Liver (tissue), 8 donors: ENCODE measurements at regions not wholly inside any gene's neighbourhood (a gene's known extent, or its start where the extent isn't known, plus 50 kb on each side); places are given as distances from the start of the nearest gene placed in this dataset.

Experiments
- DNase-seq: peaks from one replicate; pipeline ENCODE4 v3.0.0-alpha.2; 2017; ENCODE audit warnings: low spot score
- H3K27ac ChIP-seq, 2 donors: one replicate each; pipeline ENCODE4 v1.7.0; 2013; ENCODE audit warnings: inconsistent platforms in 2 of 2, low read length in 2 of 2, control low read depth in 1 of 2, low read depth in 1 of 2, mild to moderate bottlenecking in 1 of 2
- H3K27me3 ChIP-seq, 4 donors: one replicate each; pipeline versions ENCODE4 v1.6.1 to v1.7.0; 2013; ENCODE audit warnings: low read length in 3 of 4, inconsistent platforms in 1 of 4, mild to moderate bottlenecking in 1 of 4, moderate library complexity in 1 of 4; ENCODE audit not compliant: control insufficient read depth in 4 of 4, insufficient read depth in 4 of 4
- H3K36me3 ChIP-seq, 4 donors: one replicate each; pipeline versions ENCODE4 v1.6.1 to v1.7.0; 2013; ENCODE audit warnings: low read length in 3 of 4, mild to moderate bottlenecking in 3 of 4, low read depth in 1 of 4, moderate library complexity in 1 of 4; ENCODE audit not compliant: control insufficient read depth in 4 of 4, insufficient read depth in 3 of 4
- H3K4me1 ChIP-seq, 4 donors: one replicate each; pipeline versions ENCODE4 v1.6.1 to v1.7.0; 2013; ENCODE audit warnings: low read length in 3 of 4, mild to moderate bottlenecking in 3 of 4, moderate library complexity in 1 of 4; ENCODE audit not compliant: control insufficient read depth in 4 of 4, insufficient read depth in 4 of 4
- H3K4me3 ChIP-seq, 3 donors: one replicate each; pipeline versions ENCODE4 v1.6.1 to v1.7.0; 2013; ENCODE audit warnings: low read length in 3 of 3, control low read depth in 1 of 3, low read depth in 1 of 3, mild to moderate bottlenecking in 1 of 3
- H3K9ac ChIP-seq, 2 donors: one replicate each; pipeline ENCODE4 v1.7.0; 2013; ENCODE audit warnings: low read length in 2 of 2, mild to moderate bottlenecking in 2 of 2, moderate library complexity in 2 of 2, control low read depth in 1 of 2, low read depth in 1 of 2
- H3K9me3 ChIP-seq, 4 donors: one replicate each; pipeline versions ENCODE4 v1.6.1 to v1.7.0; 2013; ENCODE audit warnings: low read length in 3 of 4; ENCODE audit not compliant: control insufficient read depth in 4 of 4
- EGR1 ChIP-seq, 2 donors: IDR thresholded peaks; 2 replicates each; pipeline ENCODE4 v1.6.1; 2016 to 2018; ENCODE audit warnings: antibody characterized with exemption in 2 of 2, low read depth in 2 of 2
- FOXA1 ChIP-seq: IDR thresholded peaks from 2 replicates; pipeline ENCODE4 v1.6.1; 2016; ENCODE audit warnings: antibody characterized with exemption
- FOXA2 ChIP-seq: IDR thresholded peaks from 2 replicates; pipeline ENCODE4 v1.6.1; 2016; ENCODE audit warnings: antibody characterized with exemption
- GABPA ChIP-seq, 2 donors: IDR thresholded peaks in 1 of 2; conservative IDR thresholded peaks in 1 of 2; 2 replicates each; pipeline ENCODE4 v1.6.1; 2016; ENCODE audit warnings: antibody characterized with exemption in 2 of 2, mild to moderate bottlenecking in 1 of 2, moderate library complexity in 1 of 2
- HNF4A ChIP-seq, 2 donors: conservative IDR thresholded peaks; 2 replicates each; pipeline ENCODE4 v1.6.1; 2016; ENCODE audit warnings: antibody characterized with exemption in 2 of 2, mild to moderate bottlenecking in 2 of 2
- HNF4G ChIP-seq: IDR thresholded peaks from 2 replicates; pipeline ENCODE4 v1.6.1; 2016; ENCODE audit warnings: antibody characterized with exemption
- JUND ChIP-seq, 2 donors: IDR thresholded peaks; 2 replicates each; pipeline ENCODE4 v1.6.1; 2016; ENCODE audit warnings: antibody characterized with exemption in 2 of 2
- NR2F2 ChIP-seq: IDR thresholded peaks from 2 replicates; pipeline ENCODE4 v1.6.1; 2016; ENCODE audit warnings: antibody characterized with exemption
- RAD21 ChIP-seq, 2 donors: IDR thresholded peaks; 2 replicates each; pipeline ENCODE4 v1.6.1; 2016; ENCODE audit warnings: antibody characterized with exemption in 2 of 2, mild to moderate bottlenecking in 2 of 2
- RXRA ChIP-seq, 2 donors: IDR thresholded peaks; 2 replicates each; pipeline ENCODE4 v1.6.1; 2017 to 2018; ENCODE audit warnings: antibody characterized with exemption in 2 of 2, mild to moderate bottlenecking in 1 of 2
- SP1 ChIP-seq: IDR thresholded peaks from 2 replicates; pipeline ENCODE4 v1.6.1; 2018; ENCODE audit warnings: antibody characterized with exemption, mild to moderate bottlenecking
- TAF1 ChIP-seq: conservative IDR thresholded peaks from 2 replicates; pipeline ENCODE4 v1.6.1; 2016; ENCODE audit warnings: antibody characterized with exemption, mild to moderate bottlenecking
- YY1 ChIP-seq: IDR thresholded peaks from 2 replicates; pipeline ENCODE4 v1.6.1; 2016; ENCODE audit warnings: antibody characterized with exemption, mild to moderate bottlenecking
- WGBS: extraction: QIAGEN DNeasy Blood & Tissue Kit; methylation state at CpG from one replicate; pipeline ENCODE4 v1.1.7; 2013; 5-methylcytosine and 5-hydroxymethylcytosine counted together
- TF ChIP-seq, protein P1 (sequence below): IDR thresholded peaks from 2 replicates; pipeline ENCODE4 v1.6.1; 2016; ENCODE audit warnings: antibody characterized with exemption, mild to moderate bottlenecking
- TF ChIP-seq, protein P2 (sequence below): IDR thresholded peaks from 2 replicates; pipeline ENCODE4 v1.6.1; 2016; ENCODE audit warnings: antibody characterized with exemption
- TF ChIP-seq, protein P3 (sequence below): IDR thresholded peaks from 2 replicates; pipeline ENCODE4 v1.6.1; 2016; ENCODE audit warnings: antibody characterized with exemption
- TF ChIP-seq, protein P4 (sequence below): fragments of 150-350 bp; IDR thresholded peaks from 2 replicates; pipeline ENCODE4 v1.5.1; 2017; ENCODE audit warnings: improper control_type of control experiment, low read depth, low read length; ENCODE audit not compliant: missing input control
- donor health status: healthy.
- donor health status: healthy.
- donor health status: healthy.
- donor health status: healthy.
- donor health status: healthy.

DNA sequence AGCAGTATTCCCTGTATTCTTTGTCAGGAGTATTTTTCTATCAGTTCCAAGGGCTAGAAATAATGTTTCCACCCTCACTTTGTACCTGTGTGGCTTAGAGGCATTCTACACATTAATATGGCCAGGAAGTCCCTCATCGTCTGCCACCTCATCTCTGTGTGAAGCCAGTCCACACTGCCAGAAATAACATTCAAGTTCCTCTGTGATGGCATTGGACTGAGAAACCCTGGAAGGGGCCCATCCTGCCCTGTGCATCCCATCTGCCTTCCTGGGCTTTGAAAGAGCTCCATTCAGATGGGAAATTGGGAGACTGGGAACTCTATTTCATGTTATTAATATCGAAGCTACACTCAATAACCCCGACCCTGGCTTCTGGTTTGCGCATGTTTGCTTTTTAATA, 497.2 kb upstream of the CDH5 start:
- Histone ChIP-seq H3K27ac (no peak overlapping the region), H3K9ac (no peak overlapping the region), H3K36me3 (no peaks in the 10 kb centered on the region), H3K4me1 (no peaks in the 10 kb centered on the region), H3K4me3 (no peak overlapping the region), H3K9me3 (peaks cover 3 to 6% (median 5%) of the 10 kb centered on the region in 4 donors), H3K27me3 (no peaks in the 10 kb centered on the region)
- WGBS, result 81% methylated on average over 4 of the region's 4 CpGs
- DNase-seq, result no peak
- TF ChIP-seq JUND (IDR thresholded peaks at IDR 0.05), result no peak
- TF ChIP-seq EGR1 (IDR thresholded peaks at IDR 0.05; ENCODE audit: low read depth in 2 of 2), result no peak
- no peak for TF ChIP-seq HNF4G
- no peak for TF ChIP-seq HNF4A (conservative IDR thresholded peaks at IDR 0.05)
- no peak for TF ChIP-seq RXRA (IDR thresholded peaks at IDR 0.05)
- TF ChIP-seq, protein P1, sequence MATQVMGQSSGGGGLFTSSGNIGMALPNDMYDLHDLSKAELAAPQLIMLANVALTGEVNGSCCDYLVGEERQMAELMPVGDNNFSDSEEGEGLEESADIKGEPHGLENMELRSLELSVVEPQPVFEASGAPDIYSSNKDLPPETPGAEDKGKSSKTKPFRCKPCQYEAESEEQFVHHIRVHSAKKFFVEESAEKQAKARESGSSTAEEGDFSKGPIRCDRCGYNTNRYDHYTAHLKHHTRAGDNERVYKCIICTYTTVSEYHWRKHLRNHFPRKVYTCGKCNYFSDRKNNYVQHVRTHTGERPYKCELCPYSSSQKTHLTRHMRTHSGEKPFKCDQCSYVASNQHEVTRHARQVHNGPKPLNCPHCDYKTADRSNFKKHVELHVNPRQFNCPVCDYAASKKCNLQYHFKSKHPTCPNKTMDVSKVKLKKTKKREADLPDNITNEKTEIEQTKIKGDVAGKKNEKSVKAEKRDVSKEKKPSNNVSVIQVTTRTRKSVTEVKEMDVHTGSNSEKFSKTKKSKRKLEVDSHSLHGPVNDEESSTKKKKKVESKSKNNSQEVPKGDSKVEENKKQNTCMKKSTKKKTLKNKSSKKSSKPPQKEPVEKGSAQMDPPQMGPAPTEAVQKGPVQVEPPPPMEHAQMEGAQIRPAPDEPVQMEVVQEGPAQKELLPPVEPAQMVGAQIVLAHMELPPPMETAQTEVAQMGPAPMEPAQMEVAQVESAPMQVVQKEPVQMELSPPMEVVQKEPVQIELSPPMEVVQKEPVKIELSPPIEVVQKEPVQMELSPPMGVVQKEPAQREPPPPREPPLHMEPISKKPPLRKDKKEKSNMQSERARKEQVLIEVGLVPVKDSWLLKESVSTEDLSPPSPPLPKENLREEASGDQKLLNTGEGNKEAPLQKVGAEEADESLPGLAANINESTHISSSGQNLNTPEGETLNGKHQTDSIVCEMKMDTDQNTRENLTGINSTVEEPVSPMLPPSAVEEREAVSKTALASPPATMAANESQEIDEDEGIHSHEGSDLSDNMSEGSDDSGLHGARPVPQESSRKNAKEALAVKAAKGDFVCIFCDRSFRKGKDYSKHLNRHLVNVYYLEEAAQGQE, result no peak
- TF ChIP-seq SP1, result no peak
- TF ChIP-seq TAF1, result no peak
- TF ChIP-seq NR2F2, result no peak
- TF ChIP-seq FOXA2, result no peak
- TF ChIP-seq, protein P2, sequence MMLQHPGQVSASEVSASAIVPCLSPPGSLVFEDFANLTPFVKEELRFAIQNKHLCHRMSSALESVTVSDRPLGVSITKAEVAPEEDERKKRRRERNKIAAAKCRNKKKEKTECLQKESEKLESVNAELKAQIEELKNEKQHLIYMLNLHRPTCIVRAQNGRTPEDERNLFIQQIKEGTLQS, result no peak

DNA sequence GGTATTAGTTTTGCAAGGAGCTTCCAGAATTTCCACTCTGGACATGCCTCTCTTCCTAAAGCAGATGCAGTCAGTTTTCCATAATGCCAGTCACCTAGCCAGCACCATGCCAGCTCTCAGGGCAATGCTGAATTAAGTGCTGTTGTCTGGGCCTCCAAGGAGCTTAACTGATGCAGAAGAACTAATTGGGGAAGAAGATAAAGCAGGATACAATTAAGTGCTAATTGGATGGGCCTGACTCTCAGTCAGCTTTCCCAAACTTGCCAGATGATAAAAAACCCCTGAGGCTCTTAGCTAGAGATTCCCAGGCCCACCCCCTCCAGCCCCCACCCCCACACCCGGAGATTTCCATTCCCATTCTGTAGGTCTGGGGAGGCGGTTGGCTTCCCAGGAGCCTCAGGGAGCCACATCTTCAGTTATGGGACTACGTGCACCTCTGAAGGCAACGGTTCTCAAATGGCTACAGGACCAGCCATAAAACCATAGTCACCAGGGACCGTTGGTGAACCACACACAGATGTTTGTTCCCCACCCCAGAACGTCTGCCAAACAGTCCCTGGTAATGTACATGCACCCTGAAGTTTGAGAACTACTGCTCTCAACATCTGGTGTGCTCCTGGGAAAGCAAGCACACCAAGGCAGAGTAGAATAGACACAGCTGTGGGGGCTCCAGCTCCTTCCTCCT, 499.1 kb upstream of the CDH5 start:
- Histone ChIP-seq H3K4me1 (no peaks in the 10 kb centered on the region), H3K9me3 (peaks cover 4 to 11% (median 9%) of the 10 kb centered on the region in 4 donors), H3K36me3 (no peaks in the 10 kb centered on the region), H3K9ac (no peak overlapping the region), H3K4me3 (no peak overlapping the region), H3K27ac (no peak overlapping the region), H3K27me3 (no peaks in the 10 kb centered on the region)
- WGBS, result 55% methylated on average over 6 of the region's 6 CpGs
- TF ChIP-seq FOXA2 (no peak), HNF4A (conservative IDR thresholded peaks at IDR 0.05) (no peak), RAD21 (IDR thresholded peaks at IDR 0.05) (no peak)
- TF ChIP-seq, protein P3, sequence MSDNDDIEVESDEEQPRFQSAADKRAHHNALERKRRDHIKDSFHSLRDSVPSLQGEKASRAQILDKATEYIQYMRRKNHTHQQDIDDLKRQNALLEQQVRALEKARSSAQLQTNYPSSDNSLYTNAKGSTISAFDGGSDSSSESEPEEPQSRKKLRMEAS, result no peak
- DNase-seq, result no peak

DNA sequence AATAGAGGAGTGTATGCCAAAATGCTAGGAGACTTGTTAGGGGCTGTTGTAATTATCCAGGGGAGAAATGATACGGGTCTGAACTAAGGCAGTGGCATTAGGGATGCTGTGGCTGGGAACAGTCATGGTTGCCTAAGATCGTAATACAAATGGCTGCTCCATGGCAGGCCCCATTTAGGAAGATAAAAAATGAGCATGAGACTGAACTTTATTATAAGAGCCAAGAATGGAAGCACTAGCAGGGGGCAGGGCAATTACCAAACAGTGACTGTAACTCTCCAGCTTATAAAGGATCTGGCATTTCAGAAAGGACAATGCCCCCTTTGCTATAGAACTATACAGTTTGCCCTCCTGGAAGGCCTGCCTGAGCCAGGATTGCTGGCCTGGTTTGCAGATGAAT, 503.3 kb upstream of the CDH5 start:
- no peaks in the 10 kb centered on the region for H3K36me3 ChIP-seq
- no peak overlapping the region for H3K9ac ChIP-seq
- H3K27me3 ChIP-seq, result no peaks in the 10 kb centered on the region
- H3K9me3 ChIP-seq, result peaks cover 4 to 11% (median 9%) of the 10 kb centered on the region in 4 donors
- no peaks in the 10 kb centered on the region for H3K4me1 ChIP-seq
- no peak for DNase-seq
- WGBS, result 76% methylated on average over 2 of the region's 2 CpGs
- H3K27ac ChIP-seq, result no peak overlapping the region
- H3K4me3 ChIP-seq, result no peak overlapping the region
- no peak for TF ChIP-seq TAF1
- TF ChIP-seq FOXA2, result no peak
- no peak for TF ChIP-seq RXRA (IDR thresholded peaks at IDR 0.05)
- TF ChIP-seq FOXA1, result no peak
- TF ChIP-seq YY1, result no peak
- TF ChIP-seq, protein P1, result no peak
- no peak for TF ChIP-seq JUND (IDR thresholded peaks at IDR 0.05)
- TF ChIP-seq NR2F2, result no peak
- TF ChIP-seq, protein P4, sequence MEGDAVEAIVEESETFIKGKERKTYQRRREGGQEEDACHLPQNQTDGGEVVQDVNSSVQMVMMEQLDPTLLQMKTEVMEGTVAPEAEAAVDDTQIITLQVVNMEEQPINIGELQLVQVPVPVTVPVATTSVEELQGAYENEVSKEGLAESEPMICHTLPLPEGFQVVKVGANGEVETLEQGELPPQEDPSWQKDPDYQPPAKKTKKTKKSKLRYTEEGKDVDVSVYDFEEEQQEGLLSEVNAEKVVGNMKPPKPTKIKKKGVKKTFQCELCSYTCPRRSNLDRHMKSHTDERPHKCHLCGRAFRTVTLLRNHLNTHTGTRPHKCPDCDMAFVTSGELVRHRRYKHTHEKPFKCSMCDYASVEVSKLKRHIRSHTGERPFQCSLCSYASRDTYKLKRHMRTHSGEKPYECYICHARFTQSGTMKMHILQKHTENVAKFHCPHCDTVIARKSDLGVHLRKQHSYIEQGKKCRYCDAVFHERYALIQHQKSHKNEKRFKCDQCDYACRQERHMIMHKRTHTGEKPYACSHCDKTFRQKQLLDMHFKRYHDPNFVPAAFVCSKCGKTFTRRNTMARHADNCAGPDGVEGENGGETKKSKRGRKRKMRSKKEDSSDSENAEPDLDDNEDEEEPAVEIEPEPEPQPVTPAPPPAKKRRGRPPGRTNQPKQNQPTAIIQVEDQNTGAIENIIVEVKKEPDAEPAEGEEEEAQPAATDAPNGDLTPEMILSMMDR, result no peak
- no peak for TF ChIP-seq HNF4G
- TF ChIP-seq SP1, result no peak
- TF ChIP-seq GABPA (IDR thresholded peaks at IDR 0.05 in 1 of 2, conservative IDR thresholded peaks at IDR 0.05 in 1 of 2), result no peak
